ENCODE measurements at regions not wholly inside any gene's neighbourhood (a gene's known extent, or its start where the extent isn't known, plus 50 kb on each side); places are given as distances from the start of the nearest gene placed in this dataset.
"Not testable (repeated sequence)": the region's sequence is repeated elsewhere in the genome, so short reads cannot be mapped to it uniquely, and the experiment has no call there.

GRCh38 chr1:234801147-234801546 is 191.2 kb upstream of the IRF2BP2 start:
- not testable (repeated sequence) for DNase-seq (ENCODE audit: low read depth); H3K4me3 ChIP-seq (ENCODE audit: low read depth, low read length)

- not testable (repeated sequence) for H3K4me3 ChIP-seq (ENCODE audit: low read depth, low read length); DNase-seq (ENCODE audit: low read depth)
Measured at GRCh38 chr1:234800563-234800962, 190.6 kb upstream of the IRF2BP2 start.

- not testable (repeated sequence) for H3K4me3 ChIP-seq (ENCODE audit: low read depth, low read length); DNase-seq (ENCODE audit: low read depth)
Measured at GRCh38 chr1:234799021-234799689, 189.2 kb upstream of the IRF2BP2 start.

- DNase-seq (ENCODE audit: low read depth); H3K4me3 ChIP-seq (ENCODE audit: low read depth, low read length): not testable (repeated sequence)
Measured at GRCh38 chr1:234797216-234797615, 187.2 kb upstream of the IRF2BP2 start.

GRCh38 chr1:234796438-234796792 is 186.4 kb upstream of the IRF2BP2 start:
- not testable (repeated sequence) for H3K4me3 ChIP-seq (ENCODE audit: low read depth, low read length)

GRCh38 chr1:234795711-234796437 is 185.9 kb upstream of the IRF2BP2 start:
- DNase-seq (ENCODE audit: low read depth); H3K4me3 ChIP-seq (ENCODE audit: low read depth, low read length): not testable (repeated sequence)

More at GRCh38 chr1:234796438-234796792, 186.4 kb upstream of the IRF2BP2 start:
- DNase-seq (ENCODE audit: low read depth) = not testable (repeated sequence)

- not testable (repeated sequence) for DNase-seq (ENCODE audit: low read depth); H3K4me3 ChIP-seq (ENCODE audit: low read depth, low read length)
Measured at GRCh38 chr1:234795007-234795406, 185.0 kb upstream of the IRF2BP2 start.

- not testable (repeated sequence) for H3K4me3 ChIP-seq (ENCODE audit: low read depth, low read length); DNase-seq (ENCODE audit: low read depth)
Measured at GRCh38 chr1:234794452-234794851, 184.5 kb upstream of the IRF2BP2 start.

- not testable (repeated sequence) for H3K4me3 ChIP-seq (ENCODE audit: low read depth, low read length); DNase-seq (ENCODE audit: low read depth)
Measured at GRCh38 chr1:234793924-234794323, 183.9 kb upstream of the IRF2BP2 start.

- DNase-seq (ENCODE audit: low read depth); H3K4me3 ChIP-seq (ENCODE audit: low read depth, low read length): not testable (repeated sequence)
Measured at GRCh38 chr1:234792221-234792864, 182.4 kb upstream of the IRF2BP2 start.

- H3K4me3 ChIP-seq (ENCODE audit: low read depth, low read length); DNase-seq (ENCODE audit: low read depth): not testable (repeated sequence)
Measured at GRCh38 chr1:234791615-234792014, 181.6 kb upstream of the IRF2BP2 start.

- H3K4me3 ChIP-seq (ENCODE audit: low read depth, low read length); DNase-seq (ENCODE audit: low read depth): not testable (repeated sequence)
Measured at GRCh38 chr1:234790333-234790732, 180.4 kb upstream of the IRF2BP2 start.

GRCh38 chr1:234787011-234787584 is 177.1 kb upstream of the IRF2BP2 start:
- not testable (repeated sequence) for DNase-seq (ENCODE audit: low read depth); H3K4me3 ChIP-seq (ENCODE audit: low read depth, low read length)

- DNase-seq (ENCODE audit: low read depth); H3K4me3 ChIP-seq (ENCODE audit: low read depth, low read length): not testable (repeated sequence)
Measured at GRCh38 chr1:234785922-234786321, 175.9 kb upstream of the IRF2BP2 start.

- not testable (repeated sequence) for H3K4me3 ChIP-seq (ENCODE audit: low read depth, low read length); DNase-seq (ENCODE audit: low read depth)
Measured at GRCh38 chr1:234785471-234785919, 175.5 kb upstream of the IRF2BP2 start.

GRCh38 chr1:234784108-234784507 is 174.1 kb upstream of the IRF2BP2 start:
- H3K4me3 ChIP-seq (ENCODE audit: low read depth, low read length) = not testable (repeated sequence)

More at GRCh38 chr1:234784108-234784507, 174.1 kb upstream of the IRF2BP2 start:
- not testable (repeated sequence) for DNase-seq (ENCODE audit: low read depth)

Measured in epithelial cell of proximal tubule (primary cell).